HepG2 (cell line): ENCODE measurements at regions not wholly inside any gene's neighbourhood (a gene's known extent, or its start where the extent isn't known, plus 50 kb on each side); places are given as distances from the start of the nearest gene placed in this dataset.

Experiments
- ATAC-seq: fragments of 200-7000 bp; cut with Tn5 transposase; 3 replicates; pipeline ENCODE4 v1.9.1; 2020; ENCODE audit warnings: mild to moderate bottlenecking, moderate library complexity
- BruUV-seq: library from RNA; stranded (reverse); fragments of 400-500 nt; replicated peaks from 2 replicates; lab custom pipeline; 2021; lab: Mats Ljungman, UMichigan
- CTCF ChIA-PET: fragments of 300-600 bp; formaldehyde crosslinking; extraction: SDS; loops from one replicate; lab custom pipeline; 2021; ENCODE audit warnings: low total read pairs, inconsistent platforms, low intra/inter-chr PET ratio; lab: Yijun Ruan, JAX
- POLR2A ChIA-PET: fragments of 350-600 bp; sonication (Branson Sonifier 250); formaldehyde crosslinking; loops from one replicate; lab custom pipeline; 2020; ENCODE audit warnings: antibody characterized with exemption, inconsistent platforms; lab: Yijun Ruan, JAX
- DNase-seq: peaks from one replicate; pipeline ENCODE4 v3.0.0-alpha.2; 2015; ENCODE audit warnings: low spot score
- FAIRE-seq: peaks from 3 replicates; lab custom pipeline; 2011; peaks lifted over from hg19 to GRCh38; lab: Jason Lieb, UNC
- H2AFZ ChIP-seq: one replicate; pipeline ENCODE4 v1.6.1; 2011; ENCODE audit warnings: low read length, inconsistent platforms
- H3K27ac ChIP-seq: fragments of 300-600 bp; 3 replicates; pipeline ENCODE4 v1.8.0; 2011; ENCODE audit warnings: mixed run types, mild to moderate bottlenecking, mixed read lengths, low read length, inconsistent platforms; ENCODE audit not compliant: insufficient read depth; ENCODE audit errors: extremely low read length
- H3K27me3 ChIP-seq, 2 experiments: fragments of 200-600 bp in 1 of 2; 2 replicates in 1 of 2; 3 replicates in 1 of 2; pipeline versions ENCODE4 v1.6.0 to v1.8.0; 2011; ENCODE audit warnings: low read length in 2 of 2, mild to moderate bottlenecking in 2 of 2, moderate library complexity in 2 of 2, inconsistent platforms in 1 of 2; ENCODE audit not compliant: insufficient read depth in 2 of 2, control insufficient read depth in 1 of 2
- H3K36me3 ChIP-seq, 2 experiments: fragments of 200-600 bp in 1 of 2; replicated peaks in 1 of 2; 2 replicates in 1 of 2; 3 replicates in 1 of 2; pipeline versions ENCODE4 v1.5.1 to v1.8.0; 2011; ENCODE audit warnings: low read length in 2 of 2, inconsistent platforms in 1 of 2; ENCODE audit not compliant: insufficient read depth in 2 of 2, control insufficient read depth in 1 of 2
- H3K4me1 ChIP-seq: 2 replicates; pipeline ENCODE4 v1.5.1; 2012; ENCODE audit warnings: low read length, inconsistent platforms; ENCODE audit not compliant: insufficient read depth
- H3K4me2 ChIP-seq: 2 replicates; pipeline ENCODE4 v1.6.0; 2011; ENCODE audit warnings: low read depth, low read length, inconsistent platforms
- H3K4me3 ChIP-seq, 3 experiments: fragments of 200-600 bp in 1 of 3; sonication (generic), shearing (Covaris generic) in 1 of 3; replicated peaks in 1 of 3; 2 replicates each; pipeline ENCODE4 v1.5.1; 2011 to 2016; ENCODE audit warnings: low read length in 3 of 3, inconsistent platforms in 2 of 3, low read depth in 2 of 3, mild to moderate bottlenecking in 2 of 3, control low read depth in 1 of 3, mixed read lengths in 1 of 3; ENCODE audit not compliant: insufficient read depth in 1 of 3
- H3K79me2 ChIP-seq: one replicate; pipeline ENCODE4 v1.6.1; 2011; ENCODE audit warnings: low read length, inconsistent platforms; ENCODE audit not compliant: insufficient read depth
- H3K9ac ChIP-seq: 2 replicates; pipeline ENCODE4 v1.6.0; 2011; ENCODE audit warnings: mild to moderate bottlenecking, low read depth, low read length, inconsistent platforms; ENCODE audit not compliant: insufficient read depth
- H3K9me3 ChIP-seq: 2 replicates; pipeline ENCODE4 v1.5.1; 2012; ENCODE audit warnings: mild to moderate bottlenecking, low read length
- H4K20me1 ChIP-seq: 2 replicates; pipeline ENCODE4 v1.6.0; 2011; ENCODE audit warnings: inconsistent platforms, mild to moderate bottlenecking, low read length, moderate library complexity; ENCODE audit not compliant: insufficient read depth
- ATF7 ChIP-seq, 2 experiments: fragments of 450-650 bp in 1 of 2; sonication (generic) in 1 of 2; formaldehyde crosslinking in 1 of 2; IDR thresholded peaks; 2 replicates each; pipeline versions ENCODE4 v1.4.0 to v1.6.1; 2016 to 2020; ENCODE audit warnings: antibody characterized with exemption in 1 of 2, mild to moderate bottlenecking in 1 of 2, missing genetic modification reagents in 1 of 2
- JDP2 ChIP-seq: sonication (generic); formaldehyde crosslinking; IDR thresholded peaks from 2 replicates; pipeline ENCODE4 v1.8.1; 2022; ENCODE audit warnings: missing genetic modification reagents, borderline replicate concordance
- LRRFIP1 ChIP-seq: sonication (generic); formaldehyde crosslinking; conservative IDR thresholded peaks from 2 replicates; pipeline ENCODE4 v1.4.0; 2020; ENCODE audit warnings: missing genetic modification reagents
- MAFF ChIP-seq: IDR thresholded peaks from 2 replicates; pipeline ENCODE4 v1.6.1; 2011; ENCODE audit warnings: low read depth, low read length, improper control_type of control experiment
- MAFK ChIP-seq, 2 experiments: IDR thresholded peaks in 1 of 2; conservative IDR thresholded peaks in 1 of 2; 2 replicates each; pipeline ENCODE4 v1.6.1; 2011; ENCODE audit warnings: improper control_type of control experiment in 2 of 2, low read length in 2 of 2
- NFE2 ChIP-seq: sonication (generic); formaldehyde crosslinking; IDR thresholded peaks from 2 replicates; pipeline ENCODE4 v1.4.0; 2020; ENCODE audit warnings: missing genetic modification reagents
- SMARCE1 ChIP-seq: fragments of 450-650 bp; IDR thresholded peaks from 2 replicates; pipeline ENCODE4 v1.6.1; 2017; ENCODE audit warnings: borderline replicate concordance
- SNAPC2 ChIP-seq: sonication (generic); formaldehyde crosslinking; IDR thresholded peaks from 2 replicates; pipeline ENCODE4 v1.8.1; 2022; ENCODE audit warnings: mild to moderate bottlenecking, missing genetic modification reagents
- SP5 ChIP-seq: IDR thresholded peaks from 2 replicates; pipeline ENCODE4 v1.6.1; 2016; ENCODE audit warnings: low read depth, borderline replicate concordance
- XBP1 ChIP-seq: sonication (generic); formaldehyde crosslinking; IDR thresholded peaks from 2 replicates; pipeline ENCODE4 v1.5.0; 2020; ENCODE audit warnings: missing genetic modification reagents
- ZBTB39 ChIP-seq: sonication (generic); formaldehyde crosslinking; IDR thresholded peaks from 2 replicates; pipeline ENCODE4 v1.5.0; 2020; ENCODE audit warnings: missing genetic modification reagents
- ZNF543 ChIP-seq: sonication (generic); formaldehyde crosslinking; IDR thresholded peaks from 2 replicates; pipeline ENCODE4 v1.4.0; 2020; ENCODE audit warnings: mild to moderate bottlenecking, missing genetic modification reagents
- ZNF597 ChIP-seq: sonication (generic); formaldehyde crosslinking; IDR thresholded peaks from 2 replicates; pipeline ENCODE4 v1.5.0; 2020; ENCODE audit warnings: missing genetic modification reagents
- ZNF598 ChIP-seq: sonication (generic); formaldehyde crosslinking; IDR thresholded peaks from 2 replicates; pipeline ENCODE4 v1.5.1; 2020; ENCODE audit warnings: mild to moderate bottlenecking, missing genetic modification reagents, borderline replicate concordance
- ZNF704 ChIP-seq: sonication (generic); formaldehyde crosslinking; IDR thresholded peaks from 2 replicates; pipeline ENCODE4 v1.8.1; 2023; ENCODE audit warnings: mild to moderate bottlenecking, inconsistent platforms, moderate library complexity, missing genetic modification reagents, borderline replicate concordance
- WGBS: methylation state at CpG from one replicate; pipeline ENCODE4 v1.1.6; 2017; ENCODE audit warnings: low lambda C conversion rate; 5-methylcytosine and 5-hydroxymethylcytosine counted together
- in situ Hi-C: cut with HindIII; loops from 2 replicates; pipeline ENCODE4 v1.10.0; 2017; ENCODE audit warnings: low pct_unique_long_range_greater_than_20kb; ENCODE audit not compliant: extremely low pct_ligation_motif_present
- intact Hi-C: fragments of 100-400 bp; cut with micrococcal nuclease; formaldehyde crosslinking; loops from one replicate; pipeline ENCODE4 v1.10.0; 2022; ENCODE audit not compliant: unreplicated experiment

- no peak overlapping the region for H3K9ac ChIP-seq
- H3K4me2 ChIP-seq, result no peak overlapping the region
- no peak overlapping the region for H2AFZ ChIP-seq
- TF ChIP-seq ZNF704 (CRISPR knock-in tag), result no peak
- no peak for TF ChIP-seq SP5 (CRISPR knock-in tag)
- TF ChIP-seq NFE2 (CRISPR knock-in tag), result no peak
- TF ChIP-seq ZNF598 (CRISPR knock-in tag), result no peak
- TF ChIP-seq JDP2, result no peak
- peak; percentile 63 for TF ChIP-seq MAFF
- no peak for TF ChIP-seq SNAPC2 (CRISPR knock-in tag)
- no peak for TF ChIP-seq SMARCE1
- TF ChIP-seq ZBTB39, result no peak
- TF ChIP-seq ZNF597, result no peak
- TF ChIP-seq XBP1 (CRISPR knock-in tag), result no peak
- no peak for TF ChIP-seq LRRFIP1 (CRISPR knock-in tag)
- no peak for TF ChIP-seq ATF7 (IDR thresholded peaks at IDR 0.05)
- TF ChIP-seq ATF7 (CRISPR knock-in tag; IDR thresholded peaks at IDR 0.05), result no peak
- peak; percentile 41 to 84; a peak in 3 of 4 replicates for TF ChIP-seq MAFK (conservative IDR thresholded peaks at IDR 0.05 in 1 of 2, IDR thresholded peaks at IDR 0.05 in 1 of 2; ENCODE audit: low read length in 2 of 2)
- TF ChIP-seq ZNF543 (CRISPR knock-in tag), result no peak
- H3K27me3 ChIP-seq, result no peaks in the 10 kb centered on the region
- FAIRE-seq, result no peak
- ChIA-PET CTCF (no interaction called here), POLR2A (no interaction called here)
- WGBS, result 29% methylated on average over 2 of the region's 2 CpGs
- no peak for ATAC-seq
- H3K9me3 ChIP-seq, result peaks cover 16% of the 10 kb centered on the region
- no TSS peak for BruUV-seq
- H3K4me1 ChIP-seq, result no peaks in the 10 kb centered on the region
- H3K4me3 ChIP-seq, result no peak overlapping the region
- H3K79me2 ChIP-seq, result no peaks in the 10 kb centered on the region
- in situ Hi-C loops (no loop called here), intact Hi-C loops (no loop called here)
- H3K36me3 ChIP-seq, result no peaks in the 10 kb centered on the region
- DNase-seq, result no peak
- H3K27ac ChIP-seq, result no peak overlapping the region
- H4K20me1 ChIP-seq, result no peaks in the 10 kb centered on the region
These were observed 181.3 kb upstream of the SFRP2 start for GRCh38 chr4:153970169-153970568.
